ENCODE measurements at regions not wholly inside any gene's neighbourhood (a gene's known extent, or its start where the extent isn't known, plus 50 kb on each side); places are given as distances from the start of the nearest gene placed in this dataset.
"Not testable (repeated sequence)": the region's sequence is repeated elsewhere in the genome, so short reads cannot be mapped to it uniquely, and the experiment has no call there.

- no CpG with 5 or more reads among the region's 1 CpG for WGBS (ENCODE audit: insufficient coverage, insufficient replicate concordance, low lambda C conversion rate, missing lambda C conversion rate)
- intact Hi-C loops (cut with micrococcal nuclease; ENCODE audit: unreplicated experiment); H3K9me3 ChIP-seq (replicated peaks; ENCODE audit: control insufficient read depth, insufficient read depth, low read length); DNase-seq (ENCODE audit: low read depth, low spot score); SMC1A ChIA-PET (ENCODE audit: uncharacterized antibody, unreplicated experiment); H3K79me2 ChIP-seq (ENCODE audit: control insufficient read depth, insufficient read depth, low read length); H3K27me3 ChIP-seq (replicated peaks in 1 of 2; ENCODE audit: control insufficient read depth in 2 of 2, insufficient read depth in 2 of 2, low read length in 1 of 2); H3K4me2 ChIP-seq (ENCODE audit: control insufficient read depth, insufficient read depth); H3K9ac ChIP-seq (ENCODE audit: control insufficient read depth, insufficient read depth, low read length); H3K4me3 ChIP-seq; H2AFZ ChIP-seq (ENCODE audit: control insufficient read depth, low read depth, low read length); FAIRE-seq; H3K27ac ChIP-seq (ENCODE audit: control insufficient read depth, insufficient read depth); BruUV-seq (replicated peaks); POLR2A ChIA-PET; RAD21 ChIA-PET (ENCODE audit: unreplicated experiment); H3K36me3 ChIP-seq (ENCODE audit: control insufficient read depth in 2 of 2, insufficient read depth in 2 of 2, low read length in 1 of 2); H4K20me1 ChIP-seq (ENCODE audit: control insufficient read depth, insufficient read depth); ATAC-seq; H3K4me1 ChIP-seq (ENCODE audit: control insufficient read depth, insufficient read depth, low read length); CTCF ChIA-PET: not testable (repeated sequence)
- in situ Hi-C loops (cut with MboI) = loop anchor here (25.0 kb wide), 1 partner anchor 414 kb away; no protein-coding TSS in a partner anchor
Measured at GRCh38 chr2:89151699-89152098, 460.2 kb downstream of the RPIA start.

GRCh38 chr2:89152501-89152900 is 461.0 kb downstream of the RPIA start:
- POLR2A ChIA-PET; H3K4me3 ChIP-seq; BruUV-seq (replicated peaks); intact Hi-C loops (cut with micrococcal nuclease; ENCODE audit: unreplicated experiment); ATAC-seq; H3K27ac ChIP-seq (ENCODE audit: control insufficient read depth, insufficient read depth); FAIRE-seq; DNase-seq (ENCODE audit: low read depth, low spot score); H3K4me2 ChIP-seq (ENCODE audit: control insufficient read depth, insufficient read depth); H3K79me2 ChIP-seq (ENCODE audit: control insufficient read depth, insufficient read depth, low read length); H3K27me3 ChIP-seq (replicated peaks in 1 of 2; ENCODE audit: control insufficient read depth in 2 of 2, insufficient read depth in 2 of 2, low read length in 1 of 2); H3K9ac ChIP-seq (ENCODE audit: control insufficient read depth, insufficient read depth, low read length); H2AFZ ChIP-seq (ENCODE audit: control insufficient read depth, low read depth, low read length); H3K9me3 ChIP-seq (replicated peaks; ENCODE audit: control insufficient read depth, insufficient read depth, low read length); H3K4me1 ChIP-seq (ENCODE audit: control insufficient read depth, insufficient read depth, low read length); SMC1A ChIA-PET (ENCODE audit: uncharacterized antibody, unreplicated experiment); RAD21 ChIA-PET (ENCODE audit: unreplicated experiment); H4K20me1 ChIP-seq (ENCODE audit: control insufficient read depth, insufficient read depth); H3K36me3 ChIP-seq (ENCODE audit: control insufficient read depth in 2 of 2, insufficient read depth in 2 of 2, low read length in 1 of 2): not testable (repeated sequence)
- in situ Hi-C loops (cut with MboI) = loop anchor here (25.0 kb wide), 1 partner anchor 415 kb away; no protein-coding TSS in a partner anchor
- CTCF ChIA-PET = interaction anchor here (1.2 kb wide), 1 partner anchor 277 kb away, joined by 4 read pairs; no protein-coding TSS in a partner anchor

- FAIRE-seq; H3K4me1 ChIP-seq (ENCODE audit: control insufficient read depth, insufficient read depth, low read length); H3K27ac ChIP-seq (ENCODE audit: control insufficient read depth, insufficient read depth); intact Hi-C loops (cut with micrococcal nuclease; ENCODE audit: unreplicated experiment); H4K20me1 ChIP-seq (ENCODE audit: control insufficient read depth, insufficient read depth); H3K4me3 ChIP-seq; POLR2A ChIA-PET; SMC1A ChIA-PET (ENCODE audit: uncharacterized antibody, unreplicated experiment); ATAC-seq; H2AFZ ChIP-seq (ENCODE audit: control insufficient read depth, low read depth, low read length); DNase-seq (ENCODE audit: low read depth, low spot score); H3K4me2 ChIP-seq (ENCODE audit: control insufficient read depth, insufficient read depth); H3K27me3 ChIP-seq (replicated peaks in 1 of 2; ENCODE audit: control insufficient read depth in 2 of 2, insufficient read depth in 2 of 2, low read length in 1 of 2); H3K9ac ChIP-seq (ENCODE audit: control insufficient read depth, insufficient read depth, low read length); H3K36me3 ChIP-seq (ENCODE audit: control insufficient read depth in 2 of 2, insufficient read depth in 2 of 2, low read length in 1 of 2); BruUV-seq (replicated peaks); RAD21 ChIA-PET (ENCODE audit: unreplicated experiment); H3K79me2 ChIP-seq (ENCODE audit: control insufficient read depth, insufficient read depth, low read length); H3K9me3 ChIP-seq (replicated peaks; ENCODE audit: control insufficient read depth, insufficient read depth, low read length): not testable (repeated sequence)
- in situ Hi-C loops (cut with MboI) = loop anchor here (25.0 kb wide), 1 partner anchor 416 kb away; no protein-coding TSS in a partner anchor
- 5% methylated on average over 2 of the region's 2 CpGs for WGBS (ENCODE audit: insufficient coverage, insufficient replicate concordance, low lambda C conversion rate, missing lambda C conversion rate)
- CTCF ChIA-PET = interaction anchor here (1.2 kb wide), 1 partner anchor 278 kb away, joined by 4 read pairs; no protein-coding TSS in a partner anchor
Measured at GRCh38 chr2:89153210-89153609, 461.7 kb downstream of the RPIA start.

- H3K9ac ChIP-seq (ENCODE audit: control insufficient read depth, insufficient read depth, low read length); H3K79me2 ChIP-seq (ENCODE audit: control insufficient read depth, insufficient read depth, low read length); H3K4me2 ChIP-seq (ENCODE audit: control insufficient read depth, insufficient read depth); POLR2A ChIA-PET; CTCF ChIA-PET; intact Hi-C loops (cut with micrococcal nuclease; ENCODE audit: unreplicated experiment); H3K4me3 ChIP-seq; H3K4me1 ChIP-seq (ENCODE audit: control insufficient read depth, insufficient read depth, low read length); RAD21 ChIA-PET (ENCODE audit: unreplicated experiment); H3K27me3 ChIP-seq (replicated peaks in 1 of 2; ENCODE audit: control insufficient read depth in 2 of 2, insufficient read depth in 2 of 2, low read length in 1 of 2); H4K20me1 ChIP-seq (ENCODE audit: control insufficient read depth, insufficient read depth); H3K27ac ChIP-seq (ENCODE audit: control insufficient read depth, insufficient read depth); H3K36me3 ChIP-seq (ENCODE audit: control insufficient read depth in 2 of 2, insufficient read depth in 2 of 2, low read length in 1 of 2); DNase-seq (ENCODE audit: low read depth, low spot score); H2AFZ ChIP-seq (ENCODE audit: control insufficient read depth, low read depth, low read length); SMC1A ChIA-PET (ENCODE audit: uncharacterized antibody, unreplicated experiment); BruUV-seq (replicated peaks); H3K9me3 ChIP-seq (replicated peaks; ENCODE audit: control insufficient read depth, insufficient read depth, low read length): not testable (repeated sequence)
- in situ Hi-C loops (cut with MboI) = loop anchor here (25.0 kb wide), 1 partner anchor 417 kb away; no protein-coding TSS in a partner anchor
- WGBS (ENCODE audit: insufficient coverage, insufficient replicate concordance, low lambda C conversion rate, missing lambda C conversion rate) = 38% methylated on average over 1 of the region's 2 CpGs
- FAIRE-seq (peak; percentile 94), ATAC-seq (peak; percentile 63; the same call in 2 of the 3 replicates)
Measured at GRCh38 chr2:89154247-89154682, 462.8 kb downstream of the RPIA start.
